ENCODE measurements at regions not wholly inside any gene's neighbourhood (a gene's known extent, or its start where the extent isn't known, plus 50 kb on each side); places are given as distances from the start of the nearest gene placed in this dataset.
"Not testable (repeated sequence)": the region's sequence is repeated elsewhere in the genome, so short reads cannot be mapped to it uniquely, and the experiment has no call there.

- no peak overlapping the region for H3K4me3 ChIP-seq (ENCODE audit: low read length)
- no peaks in the 10 kb centered on the region for H3K27me3 ChIP-seq (ENCODE audit: insufficient read depth, low read length)
- no peaks in the 10 kb centered on the region for H3K36me3 ChIP-seq (ENCODE audit: insufficient read depth, low read length)
- no peak overlapping the region for H2AFZ ChIP-seq (ENCODE audit: low read depth, low read length)
- H3K4me1 ChIP-seq (ENCODE audit: insufficient read depth, low read length) = no peaks in the 10 kb centered on the region
- no peaks in the 10 kb centered on the region for H3K9me3 ChIP-seq (ENCODE audit: low read length)
These were observed 62.6 kb upstream of the ZC3H15 start for GRCh38 chr2:186423481-186423880.

GRCh38 chr2:186424265-186424664 is 61.8 kb upstream of the ZC3H15 start:
- no peaks in the 10 kb centered on the region for H3K4me1 ChIP-seq (ENCODE audit: insufficient read depth, low read length)
- no peaks in the 10 kb centered on the region for H3K27me3 ChIP-seq (ENCODE audit: insufficient read depth, low read length)
- no peak overlapping the region for H3K4me3 ChIP-seq (ENCODE audit: low read length)
- H2AFZ ChIP-seq (ENCODE audit: low read depth, low read length) = no peak overlapping the region
- H3K36me3 ChIP-seq (ENCODE audit: insufficient read depth, low read length) = no peaks in the 10 kb centered on the region
- H3K9me3 ChIP-seq (ENCODE audit: low read length) = no peaks in the 10 kb centered on the region

- Histone ChIP-seq H2AFZ (ENCODE audit: low read depth, low read length) (no peak overlapping the region), H3K9me3 (ENCODE audit: low read length) (no peaks in the 10 kb centered on the region), H3K4me3 (ENCODE audit: low read length) (no peak overlapping the region), H3K4me1 (ENCODE audit: insufficient read depth, low read length) (no peaks in the 10 kb centered on the region), H3K27me3 (ENCODE audit: insufficient read depth, low read length) (no peaks in the 10 kb centered on the region), H3K36me3 (ENCODE audit: insufficient read depth, low read length) (no peaks in the 10 kb centered on the region)
These were observed 60.5 kb upstream of the ZC3H15 start for GRCh38 chr2:186425576-186425975.

GRCh38 chr2:186426153-186427016 is 59.7 kb upstream of the ZC3H15 start:
- no peak overlapping the region for H3K4me3 ChIP-seq (ENCODE audit: low read length)
- no peaks in the 10 kb centered on the region for H3K4me1 ChIP-seq (ENCODE audit: insufficient read depth, low read length)
- H3K9me3 ChIP-seq (ENCODE audit: low read length) = no peaks in the 10 kb centered on the region
- no peaks in the 10 kb centered on the region for H3K36me3 ChIP-seq (ENCODE audit: insufficient read depth, low read length)
- no peak overlapping the region for H2AFZ ChIP-seq (ENCODE audit: low read depth, low read length)
- no peaks in the 10 kb centered on the region for H3K27me3 ChIP-seq (ENCODE audit: insufficient read depth, low read length)

- not testable (repeated sequence) for H3K4me3 ChIP-seq (ENCODE audit: low read length); H3K36me3 ChIP-seq (ENCODE audit: insufficient read depth, low read length); H3K9me3 ChIP-seq (ENCODE audit: low read length); H3K27me3 ChIP-seq (ENCODE audit: insufficient read depth, low read length); H2AFZ ChIP-seq (ENCODE audit: low read depth, low read length); H3K4me1 ChIP-seq (ENCODE audit: insufficient read depth, low read length)
These were observed 59.1 kb upstream of the ZC3H15 start for GRCh38 chr2:186427017-186427350.

GRCh38 chr2:186427970-186428369 is 58.1 kb upstream of the ZC3H15 start:
- Histone ChIP-seq H3K27me3 (ENCODE audit: insufficient read depth, low read length) (no peaks in the 10 kb centered on the region), H3K4me1 (ENCODE audit: insufficient read depth, low read length) (no peaks in the 10 kb centered on the region), H3K9me3 (ENCODE audit: low read length) (peaks cover 1% of the 10 kb centered on the region), H2AFZ (ENCODE audit: low read depth, low read length) (no peak overlapping the region), H3K36me3 (ENCODE audit: insufficient read depth, low read length) (no peaks in the 10 kb centered on the region), H3K4me3 (ENCODE audit: low read length) (no peak overlapping the region)

GRCh38 chr2:186429104-186429503 is 57.0 kb upstream of the ZC3H15 start:
- peaks cover 1% of the 10 kb centered on the region for H3K9me3 ChIP-seq (ENCODE audit: low read length)
- no peaks in the 10 kb centered on the region for H3K4me1 ChIP-seq (ENCODE audit: insufficient read depth, low read length)
- H3K36me3 ChIP-seq (ENCODE audit: insufficient read depth, low read length) = no peaks in the 10 kb centered on the region
- H3K4me3 ChIP-seq (ENCODE audit: low read length) = no peak overlapping the region
- H3K27me3 ChIP-seq (ENCODE audit: insufficient read depth, low read length) = no peaks in the 10 kb centered on the region
- H2AFZ ChIP-seq (ENCODE audit: low read depth, low read length) = no peak overlapping the region

- Histone ChIP-seq H2AFZ (ENCODE audit: low read depth, low read length) (no peak overlapping the region), H3K4me3 (ENCODE audit: low read length) (no peak overlapping the region), H3K27me3 (ENCODE audit: insufficient read depth, low read length) (no peaks in the 10 kb centered on the region), H3K4me1 (ENCODE audit: insufficient read depth, low read length) (no peaks in the 10 kb centered on the region), H3K36me3 (ENCODE audit: insufficient read depth, low read length) (no peaks in the 10 kb centered on the region), H3K9me3 (ENCODE audit: low read length) (peaks cover 1% of the 10 kb centered on the region)
These were observed 54.8 kb upstream of the ZC3H15 start for GRCh38 chr2:186431306-186431705.

GRCh38 chr2:186433040-186433439 is 53.0 kb upstream of the ZC3H15 start:
- Histone ChIP-seq H3K9me3 (ENCODE audit: low read length) (peaks cover 9% of the 10 kb centered on the region), H2AFZ (ENCODE audit: low read depth, low read length) (no peak overlapping the region), H3K36me3 (ENCODE audit: insufficient read depth, low read length) (no peaks in the 10 kb centered on the region), H3K27me3 (ENCODE audit: insufficient read depth, low read length) (no peaks in the 10 kb centered on the region), H3K4me3 (ENCODE audit: low read length) (no peak overlapping the region), H3K4me1 (ENCODE audit: insufficient read depth, low read length) (no peaks in the 10 kb centered on the region)

- no peaks in the 10 kb centered on the region for H3K4me1 ChIP-seq (ENCODE audit: insufficient read depth, low read length)
- H3K36me3 ChIP-seq (ENCODE audit: insufficient read depth, low read length) = no peaks in the 10 kb centered on the region
- H3K9me3 ChIP-seq (ENCODE audit: low read length) = peaks cover 9% of the 10 kb centered on the region
- H2AFZ ChIP-seq (ENCODE audit: low read depth, low read length) = no peak overlapping the region
- H3K27me3 ChIP-seq (ENCODE audit: insufficient read depth, low read length) = no peaks in the 10 kb centered on the region
- no peak overlapping the region for H3K4me3 ChIP-seq (ENCODE audit: low read length)
These were observed 52.2 kb upstream of the ZC3H15 start for GRCh38 chr2:186433777-186434432.

Data from neuron (in vitro differentiated cells).